Keratinocyte (primary cell): ENCODE measurements at regions not wholly inside any gene's neighbourhood (a gene's known extent, or its start where the extent isn't known, plus 50 kb on each side); places are given as distances from the start of the nearest gene placed in this dataset.

Source experiments
- CTCF ChIP-seq, 3 experiments: IDR thresholded peaks in 1 of 3; conservative IDR thresholded peaks in 1 of 3; optimal IDR thresholded peaks in 1 of 3; 2 replicates in 2 of 3; 3 replicates in 1 of 3; pipeline versions ENCODE3 to v1.5.1; 2011; ENCODE audit warnings: low read length in 3 of 3, mild to moderate bottlenecking in 3 of 3, moderate library complexity in 2 of 3, control low read depth in 1 of 3, inconsistent platforms in 1 of 3; ENCODE audit not compliant: insufficient read depth in 2 of 3; ENCODE audit errors: extremely low read depth in 1 of 3
- EZH2 ChIP-seq: IDR thresholded peaks from one replicate; pipeline ENCODE4 v1.6.1; 2012; ENCODE audit warnings: inconsistent platforms, mild to moderate bottlenecking, low read length, moderate library complexity

DNA sequence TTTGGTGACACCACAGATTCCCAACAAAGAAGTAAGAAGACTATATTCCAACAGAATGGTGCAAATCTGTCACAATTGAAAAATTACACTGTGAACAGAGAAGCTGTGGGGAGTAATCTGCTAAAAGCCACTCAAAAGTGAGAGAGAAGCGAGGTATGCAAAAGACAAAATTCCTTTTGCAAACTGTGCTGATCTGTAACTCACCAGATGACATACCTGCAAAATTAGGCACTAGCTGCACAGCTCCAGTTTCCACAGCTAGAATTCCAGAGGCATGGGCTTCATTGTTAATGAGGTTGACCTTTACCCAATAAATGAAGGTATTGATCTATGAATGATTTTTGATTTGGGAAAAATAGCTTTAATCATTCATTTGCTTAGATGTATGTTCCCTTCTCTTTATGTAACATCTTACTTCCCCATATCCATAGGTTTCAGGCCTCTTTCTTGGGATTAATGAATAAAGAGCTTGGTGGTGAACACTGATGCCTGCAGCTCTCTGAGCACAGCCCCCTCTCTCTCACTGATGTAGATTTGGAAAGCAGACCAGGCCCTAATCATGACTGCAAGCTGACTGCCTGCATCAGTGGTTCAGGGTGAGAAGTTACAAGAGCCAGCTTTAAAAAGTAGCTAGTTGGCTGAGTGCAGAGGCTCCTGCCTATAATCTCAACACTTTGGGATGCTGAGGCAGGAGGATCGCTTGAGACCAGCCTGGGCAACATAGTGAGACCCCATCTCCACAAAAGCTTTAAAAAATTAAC, 85.2 kb downstream of the LACC1 start:
- no peak for TF ChIP-seq CTCF (optimal IDR thresholded peaks at IDR 0.05 in 1 of 3, IDR thresholded peaks at IDR 0.05 in 1 of 3, conservative IDR thresholded peaks at IDR 0.05 in 1 of 3; ENCODE audit: extremely low read depth in 1 of 3, insufficient read depth in 2 of 3, low read length in 3 of 3)
- no peak for TF ChIP-seq EZH2
